Endothelial cell of umbilical vein (primary cell): ENCODE measurements at regions not wholly inside any gene's neighbourhood (a gene's known extent, or its start where the extent isn't known, plus 50 kb on each side); places are given as distances from the start of the nearest gene placed in this dataset.

Experiments
- BruUV-seq: library from RNA; stranded (reverse); fragments of 400-500 nt; replicated peaks from 2 replicates; lab custom pipeline; 2021; lab: Mats Ljungman, UMichigan
- CTCF ChIA-PET: fragments of 300-600, 350-600 bp; sonication (Branson Sonifier 250); formaldehyde crosslinking; loops from one replicate; lab custom pipeline; 2021; ENCODE audit warnings: antibody characterized with exemption, inconsistent platforms; lab: Charles Lee
- POLR2A ChIA-PET: fragments of 300-600, 350-600 bp; sonication (Branson Sonifier 250); formaldehyde crosslinking; loops from one replicate; lab custom pipeline; 2021; ENCODE audit warnings: antibody characterized with exemption, inconsistent platforms; lab: Charles Lee
- DNase-seq: peaks from one replicate; pipeline ENCODE4 v3.0.0-alpha.2; 2011; ENCODE audit warnings: low read depth, low spot score
- FAIRE-seq: peaks from 2 replicates; lab custom pipeline; 2011; peaks lifted over from hg19 to GRCh38; lab: Jason Lieb, UNC
- H2AFZ ChIP-seq: 2 replicates; pipeline ENCODE4 v1.6.0; 2012; ENCODE audit warnings: low read depth, low read length, control low read depth, inconsistent platforms
- H3K27ac ChIP-seq: 2 replicates; pipeline ENCODE4 v1.5.1; 2011; ENCODE audit warnings: low read depth, mild to moderate bottlenecking, control low read depth, low read length, moderate library complexity; ENCODE audit not compliant: insufficient read depth
- H3K27me3 ChIP-seq, 2 experiments: 2 replicates each; pipeline versions ENCODE4 v1.6.0 to v1.6.1; 2011; ENCODE audit warnings: low read length in 2 of 2, mixed read lengths in 1 of 2; ENCODE audit not compliant: control insufficient read depth in 2 of 2, insufficient read depth in 2 of 2
- H3K36me3 ChIP-seq, 2 experiments: 2 replicates in 1 of 2; 3 replicates in 1 of 2; pipeline ENCODE4 v1.5.1; 2011; ENCODE audit warnings: low read length in 2 of 2, mild to moderate bottlenecking in 1 of 2, moderate library complexity in 1 of 2; ENCODE audit not compliant: control insufficient read depth in 2 of 2, insufficient read depth in 2 of 2; ENCODE audit errors: extremely low read depth in 1 of 2
- H3K4me1 ChIP-seq: 3 replicates; pipeline ENCODE4 v1.5.1; 2011; ENCODE audit warnings: mild to moderate bottlenecking, low read length; ENCODE audit not compliant: control insufficient read depth, insufficient read depth; ENCODE audit errors: extremely low read depth
- H3K4me2 ChIP-seq: 2 replicates; pipeline ENCODE4 v1.6.1; 2011; ENCODE audit warnings: low read length, control low read depth, mixed read lengths; ENCODE audit not compliant: insufficient read depth
- H3K4me3 ChIP-seq, 3 experiments: fragments of 200-600 bp in 1 of 3; sonication (generic), shearing (Covaris generic) in 1 of 3; replicated peaks in 1 of 3; 2 replicates each; pipeline ENCODE4 v1.5.1; 2011 to 2016; ENCODE audit warnings: control low read depth in 3 of 3, low read length in 3 of 3, mild to moderate bottlenecking in 2 of 3, inconsistent platforms in 1 of 3, low read depth in 1 of 3, moderate library complexity in 1 of 3; ENCODE audit not compliant: insufficient read depth in 1 of 3
- H3K79me2 ChIP-seq: 2 replicates; pipeline ENCODE4 v1.6.0; 2012; ENCODE audit warnings: low read length, inconsistent platforms; ENCODE audit not compliant: control insufficient read depth, insufficient read depth
- H3K9ac ChIP-seq: replicated peaks from 2 replicates; pipeline ENCODE3; 2011; ENCODE audit warnings: low read length, control low read depth; ENCODE audit not compliant: insufficient read depth; ENCODE audit errors: extremely low read depth
- H3K9me1 ChIP-seq: replicated peaks from 3 replicates; pipeline ENCODE4 v1.6.0; 2011; ENCODE audit warnings: mild to moderate bottlenecking, low read length; ENCODE audit not compliant: control insufficient read depth, insufficient read depth; ENCODE audit errors: extremely low read depth
- H3K9me3 ChIP-seq: replicated peaks from 2 replicates; pipeline ENCODE4 v1.5.1; 2012; ENCODE audit warnings: low read length, inconsistent platforms; ENCODE audit not compliant: control insufficient read depth, insufficient read depth
- H4K20me1 ChIP-seq: replicated peaks from 2 replicates; pipeline ENCODE3; 2011; ENCODE audit warnings: mild to moderate bottlenecking, low read length; ENCODE audit not compliant: control insufficient read depth, insufficient read depth; ENCODE audit errors: extremely low read depth
- EZH2 ChIP-seq: IDR thresholded peaks from 2 replicates; pipeline ENCODE4 v1.6.1; 2012; ENCODE audit warnings: borderline replicate concordance, low read depth, mild to moderate bottlenecking, moderate library complexity, low read length, inconsistent platforms; ENCODE audit not compliant: severe bottlenecking
- FOS ChIP-seq: IDR thresholded peaks from 2 replicates; pipeline ENCODE4 v1.6.1; 2011; ENCODE audit warnings: mild to moderate bottlenecking, low read length, moderate library complexity, borderline replicate concordance; ENCODE audit not compliant: insufficient read depth
- GATA2 ChIP-seq: IDR thresholded peaks from 2 replicates; pipeline ENCODE4 v1.7.0; 2011; ENCODE audit warnings: low read depth, mild to moderate bottlenecking, moderate library complexity, mixed read lengths, low read length; ENCODE audit not compliant: insufficient read length, insufficient read depth
- JUN ChIP-seq: IDR thresholded peaks from 2 replicates; pipeline ENCODE4 v1.6.1; 2011; ENCODE audit warnings: borderline replicate concordance, low read depth; ENCODE audit not compliant: insufficient read length, insufficient read depth
- MYC ChIP-seq: IDR thresholded peaks from one replicate; pipeline ENCODE4 v1.6.1; 2011; ENCODE audit warnings: mild to moderate bottlenecking, low read depth, low read length
- POLR2A ChIP-seq: IDR thresholded peaks from 2 replicates; pipeline ENCODE4 v1.6.1; 2012; ENCODE audit warnings: low read depth, mild to moderate bottlenecking, control low read depth, low read length
- POLR2AphosphoS5 ChIP-seq: IDR thresholded peaks from 2 replicates; pipeline ENCODE4 v1.6.1; 2012; ENCODE audit warnings: low read depth, mild to moderate bottlenecking, control low read depth, low read length, moderate library complexity; ENCODE audit not compliant: insufficient read depth
- dilution Hi-C: fragments of 300-500 bp; cut with MboI; formaldehyde crosslinking; loops from one replicate; pipeline ENCODE4 v1.15.0; 2019; ENCODE audit warnings: low sequenced_read_pairs; ENCODE audit not compliant: extremely low pct_ligation_motif_present
- intact Hi-C: fragments of 100-400 bp; cut with micrococcal nuclease; formaldehyde crosslinking; loops from one replicate; pipeline ENCODE4 v1.10.0; 2022
- TF ChIP-seq, protein P1 (sequence below): IDR thresholded peaks from 2 replicates; pipeline ENCODE4 v1.6.1; 2011; ENCODE audit not compliant: insufficient read depth, insufficient read length
- TF ChIP-seq, protein P2 (sequence below), 2 donors: IDR thresholded peaks; 1 replicate in 1 of 2; 2 replicates in 1 of 2; pipeline ENCODE4 v1.5.1; 2011; ENCODE audit warnings: low read length in 2 of 2, mild to moderate bottlenecking in 2 of 2, moderate library complexity in 2 of 2, control low read depth in 1 of 2, inconsistent platforms in 1 of 2, low read depth in 1 of 2; ENCODE audit not compliant: insufficient read depth in 1 of 2; ENCODE audit errors: extremely low read depth in 1 of 2

DNA sequence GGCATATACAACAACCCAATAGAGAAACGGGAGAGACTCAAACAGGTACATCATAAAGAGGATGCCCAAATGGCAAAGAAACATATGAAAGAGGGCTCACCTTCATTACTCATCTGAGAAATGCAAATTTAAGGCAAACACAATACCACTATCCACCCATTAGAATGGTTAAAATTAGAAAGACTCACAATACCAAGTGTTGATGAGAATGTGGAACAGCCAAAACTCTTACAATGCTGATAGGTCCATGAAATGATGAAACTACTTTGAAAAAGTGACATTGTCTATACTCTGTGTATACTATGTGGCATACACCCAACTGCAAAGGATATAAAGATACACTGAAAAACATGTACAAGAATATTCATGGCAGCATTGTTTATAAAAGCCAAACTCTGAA, 96.2 kb upstream of the TSHZ3 start:
- BruUV-seq = no TSS peak
- no peak overlapping the region for H3K27ac ChIP-seq
- DNase-seq = no peak
- no peak for FAIRE-seq
- no peaks in the 10 kb centered on the region for H3K79me2 ChIP-seq
- no peaks in the 10 kb centered on the region for H3K36me3 ChIP-seq
- H3K4me3 ChIP-seq = no peak overlapping the region
- no peaks in the 10 kb centered on the region for H3K27me3 ChIP-seq
- H3K4me2 ChIP-seq = no peak overlapping the region
- no peak overlapping the region for H3K9ac ChIP-seq
- H3K9me3 ChIP-seq = peaks cover 3% of the 10 kb centered on the region
- H3K9me1 ChIP-seq = no peaks in the 10 kb centered on the region
- ChIA-PET POLR2A (no interaction called here), CTCF (no interaction called here)
- no peak overlapping the region for H2AFZ ChIP-seq
- intact Hi-C loops = no loop called here
- H3K4me1 ChIP-seq = no peaks in the 10 kb centered on the region
- no peaks in the 10 kb centered on the region for H4K20me1 ChIP-seq
- TF ChIP-seq MYC (no peak), JUN (no peak), FOS (no peak), EZH2 (no peak), GATA2 (no peak), POLR2AphosphoS5 (no peak), POLR2A (no peak)
- dilution Hi-C loops = no loop called here

DNA sequence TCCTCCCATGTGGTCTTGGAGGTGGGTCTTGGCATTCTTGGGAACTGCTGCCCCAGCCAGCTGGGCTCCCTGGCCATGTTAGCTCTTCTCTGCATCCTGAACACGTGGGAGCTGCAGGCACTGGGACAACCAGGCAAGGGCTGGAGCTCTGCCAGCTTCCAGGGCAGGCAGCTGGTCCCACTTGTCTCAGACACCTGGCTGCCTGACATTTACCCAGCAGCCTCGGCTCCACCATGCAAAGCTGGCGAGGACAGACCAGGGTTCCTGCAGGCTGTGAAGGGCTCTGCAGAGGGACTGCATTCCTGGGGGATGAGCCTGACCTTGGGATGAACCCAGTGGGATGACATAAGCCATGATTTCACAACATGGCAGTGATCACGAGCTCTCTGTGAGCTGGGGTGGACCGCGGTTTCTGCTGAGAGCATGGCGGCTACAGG, 99.0 kb upstream of the TSHZ3 start:
- TF ChIP-seq JUN = no peak
- TF ChIP-seq, protein P1, sequence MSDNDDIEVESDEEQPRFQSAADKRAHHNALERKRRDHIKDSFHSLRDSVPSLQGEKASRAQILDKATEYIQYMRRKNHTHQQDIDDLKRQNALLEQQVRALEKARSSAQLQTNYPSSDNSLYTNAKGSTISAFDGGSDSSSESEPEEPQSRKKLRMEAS = no peak
- TF ChIP-seq, protein P2, sequence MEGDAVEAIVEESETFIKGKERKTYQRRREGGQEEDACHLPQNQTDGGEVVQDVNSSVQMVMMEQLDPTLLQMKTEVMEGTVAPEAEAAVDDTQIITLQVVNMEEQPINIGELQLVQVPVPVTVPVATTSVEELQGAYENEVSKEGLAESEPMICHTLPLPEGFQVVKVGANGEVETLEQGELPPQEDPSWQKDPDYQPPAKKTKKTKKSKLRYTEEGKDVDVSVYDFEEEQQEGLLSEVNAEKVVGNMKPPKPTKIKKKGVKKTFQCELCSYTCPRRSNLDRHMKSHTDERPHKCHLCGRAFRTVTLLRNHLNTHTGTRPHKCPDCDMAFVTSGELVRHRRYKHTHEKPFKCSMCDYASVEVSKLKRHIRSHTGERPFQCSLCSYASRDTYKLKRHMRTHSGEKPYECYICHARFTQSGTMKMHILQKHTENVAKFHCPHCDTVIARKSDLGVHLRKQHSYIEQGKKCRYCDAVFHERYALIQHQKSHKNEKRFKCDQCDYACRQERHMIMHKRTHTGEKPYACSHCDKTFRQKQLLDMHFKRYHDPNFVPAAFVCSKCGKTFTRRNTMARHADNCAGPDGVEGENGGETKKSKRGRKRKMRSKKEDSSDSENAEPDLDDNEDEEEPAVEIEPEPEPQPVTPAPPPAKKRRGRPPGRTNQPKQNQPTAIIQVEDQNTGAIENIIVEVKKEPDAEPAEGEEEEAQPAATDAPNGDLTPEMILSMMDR (IDR thresholded peaks at IDR 0.05; ENCODE audit: extremely low read depth in 1 of 2, insufficient read depth in 1 of 2, low read depth in 1 of 2, low read length in 2 of 2) = no peak
- TF ChIP-seq EZH2 = no peak
- TF ChIP-seq FOS = no peak
- TF ChIP-seq GATA2 = no peak
- no peak for TF ChIP-seq POLR2A
- TF ChIP-seq POLR2AphosphoS5 = no peak
- TF ChIP-seq MYC = no peak
- intact Hi-C loops (no loop called here), dilution Hi-C loops (no loop called here)
- no peak overlapping the region for H2AFZ ChIP-seq
- H3K9me1 ChIP-seq = no peaks in the 10 kb centered on the region
- no peaks in the 10 kb centered on the region for H3K27me3 ChIP-seq
- H3K36me3 ChIP-seq = no peaks in the 10 kb centered on the region
- ChIA-PET POLR2A (no interaction called here), CTCF (no interaction called here)
- no peak overlapping the region for H3K9ac ChIP-seq
- no peaks in the 10 kb centered on the region for H3K4me1 ChIP-seq
- H3K4me2 ChIP-seq = no peak overlapping the region
- BruUV-seq = no TSS peak
- peaks cover 5% of the 10 kb centered on the region for H3K9me3 ChIP-seq
- H3K79me2 ChIP-seq = no peaks in the 10 kb centered on the region
- no peaks in the 10 kb centered on the region for H4K20me1 ChIP-seq
- no peak for DNase-seq
- no peak overlapping the region for H3K27ac ChIP-seq
- no peak for FAIRE-seq
- no peak overlapping the region for H3K4me3 ChIP-seq
